Putamen (tissue), 1 donor: ENCODE measurements at regions not wholly inside any gene's neighbourhood (a gene's known extent, or its start where the extent isn't known, plus 50 kb on each side); places are given as distances from the start of the nearest gene placed in this dataset.

Experiments
- DNase-seq: peaks from one replicate; pipeline ENCODE4 v3.0.0-alpha.2; 2016; ENCODE audit warnings: low spot score

DNA sequence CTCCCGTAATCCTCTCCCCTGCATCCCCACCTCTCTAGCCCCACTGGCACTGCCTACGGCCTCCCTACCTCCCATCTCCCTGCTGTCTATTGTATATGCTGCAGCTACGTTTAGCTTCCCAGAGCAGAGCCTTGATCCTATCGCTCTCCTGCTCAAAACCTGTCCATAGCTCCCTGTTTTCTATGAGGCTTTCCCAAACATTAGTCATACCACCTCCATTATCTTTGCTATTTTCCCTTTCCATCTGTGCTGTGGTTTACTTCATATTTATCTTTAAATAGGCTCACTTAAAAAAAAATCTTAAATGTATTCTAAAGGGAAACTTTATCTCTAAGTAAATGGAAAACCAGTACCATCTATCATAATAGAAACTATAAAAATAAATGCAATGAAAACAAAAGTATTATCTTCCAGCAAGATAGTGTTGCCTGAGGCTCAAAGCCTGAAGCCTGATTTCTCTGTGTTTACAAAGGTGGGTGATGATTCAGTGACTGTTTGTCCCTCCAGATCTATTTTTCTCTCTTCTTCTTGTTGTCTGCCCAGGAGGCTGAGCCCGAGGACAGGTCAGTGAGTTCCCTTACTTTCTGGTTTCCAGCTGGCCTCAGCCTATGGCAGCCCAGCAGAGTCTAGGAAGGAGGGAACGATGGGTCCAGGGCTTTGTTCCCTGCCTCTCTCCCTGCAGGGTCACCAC lies 397.1 kb upstream of the CFAP20DC start:
- DNase-seq: no peak

DNA sequence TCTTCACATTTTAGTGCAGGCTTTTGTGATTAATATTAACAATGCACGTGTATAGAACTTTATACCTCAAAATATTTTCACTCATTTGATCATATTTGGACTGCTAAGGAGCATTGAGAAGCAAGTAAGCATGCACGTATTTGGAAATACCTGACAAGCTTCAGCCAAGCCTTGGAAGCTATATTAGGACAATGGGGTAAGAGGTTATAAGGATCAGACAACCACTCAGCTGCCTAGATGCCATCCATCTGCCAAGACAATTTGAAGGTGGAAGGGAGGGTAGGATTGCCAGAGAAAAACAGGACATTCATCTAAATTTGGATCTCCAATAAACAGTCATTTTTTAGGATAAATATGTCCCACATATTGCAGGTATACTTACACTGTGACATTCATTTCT lies 394.9 kb upstream of the CFAP20DC start:
- DNase-seq: no peak

DNA sequence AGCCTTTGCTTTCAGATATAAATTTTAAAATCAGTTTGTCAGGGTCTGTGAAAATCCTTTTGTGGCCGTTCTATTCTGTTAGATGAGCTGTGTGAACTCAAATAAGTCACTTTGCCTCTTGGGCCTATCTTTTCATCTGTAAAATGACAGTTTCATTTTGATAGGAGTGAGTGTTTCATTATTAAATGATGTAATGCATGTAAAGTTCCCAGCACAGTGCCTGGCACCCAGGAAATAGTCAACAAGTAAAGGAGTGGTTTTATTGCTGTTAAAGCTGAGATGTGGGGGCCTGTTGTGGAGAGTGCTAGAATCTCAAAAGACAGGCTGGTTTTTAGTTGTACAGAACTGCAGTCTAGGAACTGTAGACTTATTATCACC lies 394.5 kb upstream of the CFAP20DC start:
- no peak for DNase-seq

DNA sequence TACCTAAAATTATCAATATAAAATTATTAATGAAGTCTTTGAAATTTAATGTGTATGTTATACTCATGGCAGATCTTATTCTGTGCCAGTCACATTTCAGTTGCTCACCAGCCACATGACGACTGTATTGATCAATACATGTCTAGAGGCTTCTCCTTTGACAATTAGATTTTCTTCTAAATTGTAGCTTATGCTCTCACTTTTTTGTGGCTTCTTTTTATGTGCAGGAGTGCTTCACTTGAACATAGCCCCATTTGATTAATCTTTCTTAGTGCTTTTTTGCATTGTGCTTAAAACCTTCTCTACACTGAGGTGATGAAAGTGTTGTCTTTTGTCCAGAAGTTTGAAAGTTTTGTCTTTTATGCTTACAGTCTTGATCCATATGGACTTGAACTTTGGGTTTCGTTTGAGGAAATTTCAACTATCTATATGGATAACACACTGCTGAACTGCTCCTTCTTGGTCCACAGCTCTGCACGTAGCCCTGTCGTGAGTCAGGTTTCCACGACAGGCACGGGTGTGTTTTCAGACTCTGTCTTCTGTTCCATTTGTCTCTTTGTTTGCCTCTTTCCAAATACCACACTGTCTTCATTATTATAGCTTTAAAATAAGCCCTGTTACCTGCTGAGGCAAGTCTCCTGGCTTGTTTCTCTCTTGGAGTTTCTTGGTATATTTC lies 393.9 kb upstream of the CFAP20DC start:
- DNase-seq: no peak

DNA sequence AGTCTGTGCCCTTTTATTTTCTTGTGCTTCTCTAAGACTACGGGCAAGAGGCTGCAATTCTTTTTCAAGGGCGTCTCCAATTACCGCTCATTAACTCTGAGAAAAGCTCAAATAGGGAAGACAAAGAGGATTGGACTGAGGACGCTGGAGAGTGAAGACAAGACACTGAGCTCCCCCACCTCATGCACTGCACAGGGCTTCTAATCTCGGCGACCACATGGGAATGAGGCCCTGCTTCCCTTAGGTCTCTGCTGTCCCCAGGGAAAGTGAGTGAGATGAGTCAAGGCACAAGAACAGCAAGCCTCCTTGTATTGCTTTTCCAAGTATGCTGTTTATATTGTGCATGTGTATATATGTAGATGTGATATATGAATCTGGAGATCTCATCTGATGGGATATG lies 392.2 kb upstream of the CFAP20DC start:
- DNase-seq: no peak

DNA sequence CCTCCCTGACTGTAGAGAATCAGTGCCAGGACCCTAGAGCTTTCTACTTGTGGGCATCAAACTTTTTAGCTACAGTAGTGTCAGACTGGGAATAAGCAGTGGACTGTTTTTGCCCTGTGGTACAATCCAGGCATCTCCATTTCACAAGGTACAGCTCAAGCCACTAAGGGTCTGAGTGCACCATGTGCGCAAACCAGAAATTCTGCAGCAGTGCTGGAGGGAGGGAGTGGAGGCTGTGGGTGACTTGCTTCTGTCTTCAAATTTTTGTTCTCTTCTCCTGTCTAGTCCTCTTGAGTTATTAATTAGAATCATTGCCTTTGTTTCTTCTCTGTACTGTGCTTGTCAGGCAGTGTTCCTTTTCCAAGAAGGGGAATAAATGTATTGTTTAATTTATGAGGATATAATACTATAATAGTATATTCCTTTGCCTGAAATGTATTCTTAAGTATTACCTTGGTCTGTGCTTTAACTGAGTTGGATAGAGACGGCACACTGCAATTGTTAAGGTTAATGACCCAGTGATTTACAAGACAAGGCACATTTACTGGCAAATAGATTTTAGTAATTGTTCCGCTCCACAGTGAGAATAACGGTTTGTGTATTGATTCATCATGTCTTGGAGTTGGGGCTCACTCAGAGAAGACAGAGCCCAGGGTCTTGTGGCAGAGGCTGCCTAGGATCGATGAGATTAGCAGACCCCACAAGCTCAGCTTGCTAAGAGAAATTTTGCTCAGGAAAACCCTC lies 390.6 kb upstream of the CFAP20DC start:
- no peak for DNase-seq

DNA sequence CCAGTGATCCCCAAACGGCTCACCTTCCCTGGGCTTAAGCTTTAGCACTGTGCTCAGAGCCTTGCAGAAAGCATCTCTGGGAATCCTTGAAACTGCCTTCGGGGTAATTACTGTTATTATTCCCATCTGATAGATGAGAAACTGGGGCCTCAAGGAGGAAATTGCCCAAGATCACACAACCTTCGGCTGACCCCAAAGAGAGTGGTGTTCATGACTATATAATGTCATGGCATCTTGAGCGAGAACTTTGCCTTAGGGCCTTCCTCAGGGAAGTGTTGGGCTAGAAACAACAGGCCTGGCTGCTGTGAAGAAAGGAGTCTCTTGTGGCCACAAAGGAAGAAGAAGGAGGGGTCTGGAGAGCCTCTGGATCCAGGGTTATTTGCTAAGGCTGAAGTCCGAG lies 388.7 kb upstream of the CFAP20DC start:
- no peak for DNase-seq

DNA sequence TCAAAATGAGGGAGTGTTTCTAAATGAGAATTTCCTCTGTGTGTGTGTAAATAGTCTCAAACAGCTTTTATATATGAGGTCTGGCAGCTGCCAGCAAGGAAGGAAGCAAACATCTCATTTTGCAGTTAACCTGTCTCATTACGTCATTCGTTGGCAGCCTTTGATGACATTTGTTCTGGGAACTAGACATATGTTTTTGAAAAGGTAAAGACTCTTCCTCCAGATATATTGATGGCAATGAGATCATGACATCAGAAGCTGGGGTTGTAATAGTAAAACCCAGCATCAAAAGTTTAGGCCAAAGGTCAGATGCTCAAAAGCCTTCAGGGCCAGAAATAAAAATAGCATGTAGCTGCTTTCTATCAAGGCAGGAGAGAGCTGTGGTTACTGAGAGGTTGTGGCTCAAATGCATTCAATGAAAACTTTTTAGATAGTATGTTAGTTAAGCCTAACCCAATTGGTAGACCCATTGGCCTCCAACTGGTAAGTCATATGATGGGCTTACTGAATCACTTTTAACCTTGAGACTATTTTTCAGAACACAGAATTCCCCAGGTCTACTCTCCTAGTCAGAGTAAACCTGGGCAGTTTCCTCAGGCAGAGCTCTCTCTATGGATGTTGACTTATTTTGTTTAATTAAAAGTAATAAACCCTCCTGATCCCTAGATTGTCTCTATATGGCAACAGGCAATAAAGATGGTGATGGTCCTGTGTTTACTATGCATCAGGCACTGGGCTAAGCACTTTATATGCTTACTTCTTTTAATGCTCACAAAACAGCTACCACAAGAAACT lies 386.5 kb upstream of the CFAP20DC start:
- DNase-seq: no peak

DNA sequence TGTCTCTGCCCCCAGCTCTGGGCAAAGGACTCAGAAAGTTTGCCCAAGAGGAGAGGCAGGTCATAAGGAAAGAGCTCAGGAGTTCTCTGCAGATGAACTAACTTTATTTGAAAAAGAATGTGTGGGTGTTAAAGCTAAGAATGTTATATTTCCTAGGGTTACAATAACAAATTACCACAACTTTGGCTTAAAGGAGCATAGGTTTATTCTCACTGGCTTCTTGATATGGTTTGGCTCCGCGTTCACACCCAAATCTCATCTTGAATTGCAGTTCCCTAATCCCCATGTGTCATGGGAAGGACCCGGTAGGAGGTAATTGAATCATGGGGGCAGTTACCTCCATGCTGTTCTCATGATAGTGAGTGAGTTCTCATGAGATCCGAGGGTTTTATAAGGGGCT lies 383.7 kb upstream of the CFAP20DC start:
- no peak for DNase-seq

DNA sequence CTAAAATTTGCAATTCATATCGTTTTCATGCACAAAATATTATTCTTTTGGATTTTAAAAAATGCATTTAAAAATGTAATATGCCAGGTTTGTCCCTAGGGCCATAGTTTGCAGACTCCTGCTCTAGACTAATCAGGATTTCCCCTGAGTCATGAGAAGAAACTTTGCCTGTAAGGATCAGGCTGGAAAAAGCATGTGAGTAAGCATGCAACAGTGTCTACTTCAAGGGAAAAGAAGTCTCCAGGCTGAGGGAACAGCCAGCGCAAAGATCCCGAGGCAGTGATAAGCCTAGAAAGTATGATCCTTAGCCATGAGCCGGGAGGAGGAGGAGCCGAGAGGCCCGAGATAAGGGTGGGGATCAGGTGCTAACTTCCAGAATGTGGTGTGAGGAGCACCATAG lies 382.8 kb upstream of the CFAP20DC start:
- no peak for DNase-seq

DNA sequence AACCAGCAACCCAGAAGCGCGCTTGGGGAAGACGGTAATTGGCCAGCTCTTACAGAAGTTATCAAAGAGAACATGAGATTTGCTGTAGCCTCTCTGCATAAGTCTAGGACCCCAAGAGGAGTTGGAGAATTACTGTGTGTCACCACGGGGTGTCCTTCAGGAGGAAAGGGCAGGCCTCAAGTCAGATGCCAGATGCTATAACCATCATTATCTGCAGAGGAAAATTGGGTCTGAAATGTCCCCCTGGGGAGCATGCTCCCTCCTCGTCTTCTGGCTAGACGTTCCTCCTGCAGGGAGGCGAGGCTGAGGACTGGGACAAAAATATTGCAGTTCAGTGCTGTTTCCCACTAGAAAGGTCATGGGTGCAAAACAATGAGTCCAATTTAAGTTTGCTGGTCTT lies 380.5 kb upstream of the CFAP20DC start:
- no peak for DNase-seq

DNA sequence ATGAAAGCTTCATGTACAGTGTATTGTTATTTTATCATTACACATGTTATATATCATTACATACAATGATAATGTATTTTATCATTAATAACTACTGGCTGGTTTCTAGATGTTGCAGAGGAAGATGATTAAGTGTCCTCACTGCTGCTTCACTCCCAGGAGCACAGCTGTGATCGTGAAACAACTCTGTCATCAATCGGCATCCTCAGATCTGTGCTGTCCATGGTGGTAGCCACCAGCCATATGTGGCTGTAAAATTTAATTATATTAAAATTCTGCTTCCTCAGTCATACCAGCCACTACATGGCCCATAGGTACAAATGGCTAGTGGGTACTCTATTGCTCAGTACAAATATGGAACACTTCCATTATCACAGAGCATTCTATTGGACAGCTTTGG lies 379.4 kb upstream of the CFAP20DC start:
- DNase-seq: no peak

DNA sequence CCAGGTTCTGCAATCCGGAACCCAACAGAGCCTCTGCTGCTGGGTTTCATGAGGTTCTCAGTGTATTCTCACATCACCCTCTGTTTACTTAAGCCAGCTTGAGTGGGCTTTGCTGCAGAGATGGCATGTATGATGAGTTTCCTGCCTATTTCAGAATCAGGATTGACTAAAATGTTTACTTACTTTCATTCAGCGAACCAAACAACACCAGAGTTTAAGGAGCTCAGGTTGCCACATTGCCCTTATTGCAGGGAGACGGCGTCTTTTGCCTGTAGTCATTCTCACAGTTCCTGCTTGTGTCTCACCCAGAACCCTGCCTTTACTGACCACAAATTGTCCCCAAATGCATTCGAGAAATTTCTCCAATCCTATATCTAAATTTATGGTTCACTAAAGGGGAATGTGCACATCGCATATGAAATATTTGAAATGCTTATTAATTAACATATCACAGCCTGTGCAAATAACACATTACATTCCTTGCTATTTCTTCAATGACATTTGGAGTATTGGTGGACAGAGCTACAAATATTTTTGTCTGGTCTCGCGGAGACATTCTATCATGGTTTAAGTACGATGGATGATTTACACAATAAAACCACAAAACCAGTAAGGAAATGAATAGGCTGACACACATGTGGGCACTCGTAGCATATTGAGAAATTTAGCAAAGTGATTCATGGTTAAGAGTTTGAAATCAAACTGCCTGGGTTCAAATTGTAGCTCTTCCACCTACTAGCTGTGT lies 377.2 kb upstream of the CFAP20DC start:
- no peak for DNase-seq

DNA sequence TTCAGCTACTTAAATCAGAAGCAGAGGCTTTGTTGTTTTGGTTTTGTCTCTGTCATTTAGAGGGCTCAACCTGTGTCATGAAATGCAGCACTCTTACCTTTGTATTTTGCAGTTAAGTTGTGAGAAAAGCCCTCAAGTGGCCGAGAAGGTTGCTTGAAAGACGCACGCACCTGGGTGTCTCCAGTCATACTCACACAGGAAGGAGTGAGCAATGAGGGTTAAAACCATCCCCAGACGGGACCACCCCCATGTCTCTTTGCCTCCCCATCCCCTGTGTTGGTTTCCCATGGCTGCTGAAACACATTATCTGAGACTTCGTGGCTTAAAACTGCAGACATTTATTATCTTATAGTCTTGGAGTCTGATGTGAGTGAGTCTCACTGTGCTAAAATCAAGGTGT lies 376.1 kb upstream of the CFAP20DC start:
- no peak for DNase-seq

DNA sequence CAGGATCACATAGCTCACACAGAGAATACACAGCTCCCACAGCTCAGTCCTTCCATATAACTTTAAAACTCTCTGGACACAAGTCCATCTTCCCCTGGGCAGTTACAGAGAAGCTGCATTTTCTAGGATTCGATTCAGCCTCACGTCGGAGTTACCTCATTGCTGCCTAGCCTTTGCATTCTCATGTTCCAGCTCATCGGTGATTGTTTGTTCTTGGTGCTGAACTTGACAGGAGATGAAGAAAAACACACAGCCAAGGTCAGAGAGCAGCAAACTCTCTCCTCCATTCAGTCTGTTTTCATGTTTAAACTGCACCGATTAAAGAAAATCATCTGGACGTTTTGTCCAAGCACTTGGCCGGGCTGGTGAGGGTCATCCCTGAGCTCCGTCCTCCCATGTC lies 375.5 kb upstream of the CFAP20DC start:
- no peak for DNase-seq

DNA sequence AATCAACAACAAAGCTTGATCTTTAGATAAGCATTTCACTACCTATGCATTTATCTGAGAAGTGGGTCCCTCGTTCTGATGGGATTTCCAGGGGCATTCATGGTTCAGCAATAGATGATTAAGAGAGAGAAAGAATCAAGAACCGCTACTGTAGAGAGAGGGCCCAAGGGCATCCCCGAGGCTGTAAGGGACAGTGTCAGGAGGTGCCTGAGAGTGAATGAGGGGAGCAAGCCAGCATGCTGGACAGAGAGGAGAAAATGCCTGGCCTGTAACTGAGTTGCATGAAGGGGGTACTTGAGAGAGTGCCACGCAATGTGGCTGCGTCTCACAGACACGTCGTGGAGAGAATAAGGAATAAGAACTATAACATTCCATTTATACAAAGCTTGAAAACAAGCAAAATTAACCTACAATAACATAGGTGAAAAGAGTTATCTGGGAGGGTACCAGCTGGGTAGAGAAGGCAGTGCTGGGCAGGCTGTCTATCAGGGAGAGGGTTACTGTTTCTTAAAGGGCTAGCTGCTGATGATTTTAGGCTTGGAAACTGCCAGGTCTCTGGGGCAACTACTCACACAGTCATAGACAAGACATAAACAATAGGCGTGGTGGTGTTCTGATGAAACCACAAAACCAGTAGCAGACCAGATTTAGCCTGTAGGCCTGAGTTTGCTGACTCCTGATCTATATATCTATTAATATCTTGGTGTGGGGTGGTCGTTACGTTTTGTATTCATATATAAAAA lies 374.6 kb upstream of the CFAP20DC start:
- no peak for DNase-seq

DNA sequence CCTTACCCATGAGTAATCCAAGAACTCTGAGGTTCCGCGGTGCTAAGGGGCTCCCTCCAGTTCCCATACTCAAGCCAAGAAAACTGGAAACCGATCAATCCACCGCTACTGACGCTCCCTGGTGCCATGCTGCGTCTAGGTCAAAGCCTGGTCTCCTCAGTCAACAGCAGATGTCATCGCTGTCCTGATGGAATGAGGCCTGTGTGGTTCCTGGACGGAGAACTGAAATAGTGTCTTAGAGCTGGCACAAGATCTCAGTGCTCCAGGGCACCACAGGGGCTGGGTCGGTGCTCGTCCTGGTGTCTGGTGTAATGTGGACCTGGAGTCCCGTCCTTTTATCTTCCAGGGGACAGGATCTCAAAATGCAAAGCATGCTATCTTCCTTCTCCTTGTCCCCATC lies 373.9 kb upstream of the CFAP20DC start:
- DNase-seq: no peak

DNA sequence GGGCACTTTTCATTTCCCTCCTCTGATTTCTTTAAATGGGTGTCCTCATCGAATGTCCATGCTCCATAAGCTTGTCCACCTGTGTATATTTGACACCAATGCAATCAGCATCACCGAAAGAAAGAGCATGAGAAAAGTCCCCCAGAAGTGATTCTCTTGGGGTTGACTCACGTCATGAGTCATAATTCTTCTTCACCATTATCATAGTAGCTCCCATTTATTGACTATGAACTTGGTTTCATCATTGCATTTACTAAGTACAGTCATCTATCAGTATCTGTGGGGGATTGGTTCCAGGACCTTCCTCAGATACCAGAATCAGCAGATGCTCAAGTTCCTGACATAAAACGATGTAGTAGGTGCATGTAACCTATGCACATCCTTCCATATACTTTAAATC lies 372.5 kb upstream of the CFAP20DC start:
- no peak for DNase-seq

DNA sequence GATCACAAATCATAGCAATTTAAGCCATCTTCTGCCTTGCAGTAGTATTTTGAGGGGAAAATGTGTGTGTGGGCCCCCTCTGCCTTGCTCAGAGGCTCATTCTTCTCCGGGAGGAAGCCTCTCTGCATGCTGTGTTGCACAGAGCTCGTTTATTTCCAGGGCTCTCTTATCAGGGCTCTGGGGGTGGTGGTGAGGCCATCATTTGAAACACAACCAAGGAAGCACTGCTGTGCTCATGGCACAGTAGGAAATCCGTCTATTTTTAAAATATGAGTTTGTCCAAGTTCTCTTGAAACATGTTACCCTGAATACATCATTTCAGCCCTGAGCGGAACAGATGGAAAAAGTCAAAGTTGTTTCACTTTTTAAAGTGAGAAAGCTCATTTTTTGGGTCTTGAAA lies 369.0 kb upstream of the CFAP20DC start:
- no peak for DNase-seq

DNA sequence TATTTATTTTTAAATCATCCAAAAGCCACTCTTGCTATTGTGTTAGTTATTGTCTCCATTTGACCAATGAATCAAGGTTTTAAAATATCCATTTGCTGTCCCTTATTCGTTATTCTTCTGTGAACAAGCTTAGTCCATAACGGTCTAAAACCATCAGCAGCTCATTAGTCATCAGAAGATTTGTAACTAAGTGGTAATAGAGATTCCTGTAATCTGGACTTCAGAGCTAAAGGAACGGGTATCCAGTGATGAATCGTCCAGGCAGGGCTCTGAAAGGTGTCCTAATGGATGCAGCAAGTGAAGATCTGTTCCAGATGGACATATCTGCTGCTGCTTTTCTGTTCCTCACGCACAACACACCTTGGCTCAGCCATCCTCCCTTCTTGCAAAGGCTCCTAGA lies 362.7 kb upstream of the CFAP20DC start:
- no peak for DNase-seq

DNA sequence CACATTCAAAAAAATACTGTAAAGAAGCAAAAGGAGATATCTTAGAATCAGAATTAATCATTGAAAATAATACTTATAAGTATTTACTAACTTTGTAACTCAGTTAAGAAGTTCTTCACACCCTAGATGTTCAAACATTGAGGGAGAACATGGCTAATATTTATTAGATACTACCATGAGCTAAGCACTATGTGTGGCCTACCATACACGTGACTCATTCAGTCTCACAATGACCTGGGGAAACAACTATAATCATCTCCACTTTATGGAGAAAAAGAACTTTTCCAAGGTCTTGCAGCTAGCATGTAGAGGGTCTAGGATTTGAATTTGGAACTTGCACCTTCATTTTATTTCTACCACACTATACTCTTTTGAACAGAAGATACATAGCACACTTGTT lies 361.9 kb upstream of the CFAP20DC start:
- DNase-seq: no peak
